HL-60/S4 treated with phorbol 12-myristate 13-acetate at 8.2 ng/mL for 4 days and 3 days (cell line): ENCODE measurements at regions not wholly inside any gene's neighbourhood (a gene's known extent, or its start where the extent isn't known, plus 50 kb on each side); places are given as distances from the start of the nearest gene placed in this dataset.

Experiments
- in situ Hi-C: fragments of 300-500 bp; cut with MboI; formaldehyde crosslinking; loops from 2 replicates; pipeline ENCODE4 v1.15.0; 2022; ENCODE audit warnings: low sequenced_read_pairs

- in situ Hi-C loops = no loop called here
These were observed 219.6 kb upstream of the SESN3 start for GRCh38 chr11:95450547-95451123.

DNA sequence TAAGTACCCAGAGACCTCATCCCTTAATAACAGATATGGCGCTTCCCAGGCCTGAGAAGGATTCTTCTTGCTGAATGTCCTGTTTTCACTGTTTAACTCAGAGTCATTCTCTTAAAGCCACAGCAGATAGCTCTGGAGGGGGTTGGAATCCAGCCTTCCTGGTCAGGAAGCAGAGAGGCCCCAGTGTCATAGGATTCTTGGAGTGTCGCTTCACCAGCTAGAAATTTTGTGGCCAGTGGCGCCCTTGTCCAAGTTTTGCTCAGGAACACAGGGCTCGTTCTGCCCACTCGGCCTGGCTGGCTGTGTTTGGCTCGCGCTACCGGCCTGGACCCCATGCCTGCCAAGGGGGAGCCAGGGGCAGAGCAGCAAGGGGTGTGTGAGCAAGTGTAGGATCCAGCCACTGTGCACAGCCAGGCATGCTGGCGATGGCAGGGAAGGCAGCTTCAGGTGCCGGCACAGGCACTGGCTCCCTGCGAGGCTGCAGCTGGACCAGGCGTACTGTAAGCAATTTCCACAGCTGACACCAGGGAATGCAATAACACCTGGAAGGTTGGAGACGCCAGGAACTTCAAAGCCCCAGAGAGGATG, 214.8 kb upstream of the SESN3 start:
- in situ Hi-C loops = no loop called here

GRCh38 chr11:95444309-95445241, 213.6 kb upstream of the SESN3 start:
- in situ Hi-C loops = no loop called here

DNA sequence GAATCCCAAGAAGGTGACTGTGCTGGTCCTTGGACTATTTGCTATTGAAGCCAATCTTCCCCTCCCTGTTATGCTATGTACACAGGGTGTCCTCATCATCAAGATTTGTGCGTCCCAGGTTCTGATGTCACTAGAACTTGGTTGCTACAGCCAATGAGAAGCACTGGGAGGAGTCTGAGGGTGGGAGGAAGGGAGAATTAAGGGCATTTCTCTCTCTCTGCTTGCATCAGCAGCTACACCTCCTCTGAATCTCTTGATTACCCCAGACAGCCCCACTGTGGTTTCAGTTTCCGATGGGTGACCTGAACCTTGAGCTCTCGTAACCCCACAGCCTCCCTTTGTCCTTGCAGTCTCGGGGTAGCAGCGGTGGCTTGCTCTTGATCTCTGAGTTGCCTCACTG, 212.4 kb upstream of the SESN3 start:
- in situ Hi-C loops = no loop called here

GRCh38 chr11:95442531-95443050, 211.6 kb upstream of the SESN3 start:
- in situ Hi-C loops = no loop called here

GRCh38 chr11:95435628-95436353, 204.8 kb upstream of the SESN3 start:
- in situ Hi-C loops = no loop called here

GRCh38 chr11:95435192-95435591, 204.2 kb upstream of the SESN3 start:
- in situ Hi-C loops = no loop called here

DNA sequence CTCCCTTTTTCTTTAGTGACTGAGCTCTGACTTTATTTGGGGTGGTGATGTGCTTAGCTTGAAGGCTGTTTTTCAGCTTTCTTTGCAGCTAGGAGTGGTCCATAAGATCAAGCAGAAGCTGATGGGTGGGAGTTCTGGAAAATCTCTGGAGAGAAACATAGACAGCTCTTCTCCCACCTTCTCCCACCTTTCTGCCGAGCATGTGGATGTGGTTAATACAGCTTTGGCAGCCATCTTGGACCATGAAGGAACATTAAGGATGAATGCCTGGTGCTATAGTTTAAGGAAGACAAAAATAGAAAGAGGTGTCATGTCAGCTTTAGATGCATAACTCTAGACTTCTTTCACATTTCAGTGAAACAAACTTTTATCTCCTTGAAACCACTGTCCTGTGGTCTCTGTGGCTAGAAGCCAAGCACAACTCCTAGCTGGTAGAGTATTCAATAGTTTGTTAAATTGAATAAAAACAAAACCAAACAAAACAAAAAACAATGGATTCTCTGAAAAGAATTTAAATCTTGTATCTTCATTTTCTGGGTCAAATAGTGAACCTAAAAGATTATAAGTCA, 203.6 kb upstream of the SESN3 start:
- in situ Hi-C loops = no loop called here

DNA sequence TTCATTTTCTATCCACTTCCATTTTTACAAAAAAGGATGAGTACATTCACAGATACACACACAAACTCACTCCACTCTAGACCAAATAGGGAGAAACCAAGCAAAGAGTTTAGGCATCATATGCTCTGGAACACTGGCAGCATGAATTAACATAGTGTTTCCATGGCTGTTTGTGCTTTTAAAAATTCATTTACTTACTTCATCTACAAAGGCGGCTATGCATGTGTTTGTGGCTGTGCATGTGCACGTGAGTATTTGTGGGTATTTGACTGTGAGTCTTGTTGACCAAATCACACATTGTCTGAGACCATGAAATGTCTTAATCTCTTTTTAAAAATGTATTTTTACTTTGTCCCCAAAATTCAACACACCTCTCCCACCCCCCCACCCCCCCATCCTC, 203.0 kb upstream of the SESN3 start:
- in situ Hi-C loops = no loop called here

DNA sequence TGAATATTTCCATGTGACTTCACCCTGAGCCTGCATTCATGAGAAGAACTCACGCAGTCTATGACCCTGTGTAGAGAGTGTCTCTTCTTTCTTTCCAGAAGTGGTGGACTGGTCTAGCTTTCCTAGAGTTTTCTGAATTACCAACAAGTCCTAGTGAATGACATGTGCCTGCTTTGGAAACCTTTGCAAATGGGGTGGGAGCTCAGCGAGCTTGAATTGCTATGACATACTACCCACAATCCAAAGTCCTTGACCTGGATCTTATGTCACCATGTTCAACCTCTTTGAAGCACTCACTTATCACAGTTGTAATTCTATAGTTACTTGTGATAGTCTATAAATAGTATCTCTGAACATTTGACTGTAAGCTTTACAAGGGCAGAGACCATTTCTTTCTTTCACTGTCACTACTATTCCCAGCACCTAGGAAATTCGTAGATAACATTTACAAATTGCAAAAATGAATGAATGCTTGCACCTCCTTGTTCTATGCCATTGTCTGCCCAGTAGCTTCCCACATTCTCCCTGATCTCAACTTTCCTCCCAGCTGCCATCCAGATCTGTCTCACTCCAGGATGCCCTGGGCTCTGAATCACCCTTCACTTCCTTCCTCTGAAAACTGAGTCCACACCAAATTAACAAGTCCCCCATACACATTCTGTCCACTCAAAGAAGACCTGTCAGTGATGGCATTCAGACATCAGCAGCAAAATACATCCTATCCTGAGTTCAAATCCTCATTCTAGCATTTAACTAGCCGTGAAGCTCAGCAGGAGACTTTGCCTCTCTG, 201.9 kb upstream of the SESN3 start:
- in situ Hi-C loops = no loop called here

DNA sequence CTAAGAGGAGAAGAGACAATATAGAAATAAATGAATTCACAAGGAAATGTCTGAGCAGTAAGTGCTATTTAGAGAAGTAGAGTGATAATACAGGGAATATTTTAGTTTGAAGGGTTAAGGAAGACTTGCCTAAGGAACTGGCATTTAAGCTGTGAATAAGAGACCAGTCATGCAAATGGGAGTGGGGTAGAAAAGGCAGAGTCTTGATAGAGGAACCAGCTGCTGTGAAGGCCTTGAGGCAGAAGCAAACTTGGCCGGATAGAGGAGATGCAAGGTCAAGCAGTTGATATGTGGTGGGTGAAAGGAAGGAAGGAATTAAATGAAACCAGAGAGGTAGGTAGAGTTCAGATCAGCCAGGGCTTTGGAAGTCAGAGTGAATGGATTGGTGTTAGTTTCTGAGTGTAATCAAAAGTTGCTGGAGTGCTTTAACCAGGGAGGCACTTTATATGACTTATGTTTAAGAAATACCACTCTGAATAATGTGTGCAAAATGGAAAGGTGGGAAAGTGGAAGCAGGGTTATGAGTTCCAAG, 198.4 kb upstream of the SESN3 start:
- in situ Hi-C loops = no loop called here

GRCh38 chr11:95426823-95427462, 195.9 kb upstream of the SESN3 start:
- in situ Hi-C loops = no loop called here

- in situ Hi-C loops = no loop called here
These were observed 188.9 kb upstream of the SESN3 start for GRCh38 chr11:95419915-95420314.

DNA sequence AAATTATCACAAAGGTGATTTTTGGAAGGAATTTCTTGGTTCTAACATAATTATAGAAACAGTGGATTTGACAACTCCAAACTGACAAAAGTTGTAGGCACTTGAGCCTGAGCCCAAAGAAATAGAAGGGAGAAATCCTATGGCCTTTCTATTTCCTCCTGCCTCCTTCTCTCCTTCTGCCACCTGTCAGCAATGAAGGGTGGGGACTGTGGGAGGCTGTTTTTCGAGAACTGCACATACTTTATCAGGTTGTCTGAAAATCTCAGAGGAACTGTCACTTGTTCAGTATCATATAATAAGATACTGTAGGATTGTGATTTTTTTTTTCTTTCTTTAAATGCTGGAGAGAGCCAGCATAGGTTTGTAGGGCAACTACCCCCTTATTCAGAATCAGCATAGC, 187.9 kb upstream of the SESN3 start:
- in situ Hi-C loops = no loop called here

DNA sequence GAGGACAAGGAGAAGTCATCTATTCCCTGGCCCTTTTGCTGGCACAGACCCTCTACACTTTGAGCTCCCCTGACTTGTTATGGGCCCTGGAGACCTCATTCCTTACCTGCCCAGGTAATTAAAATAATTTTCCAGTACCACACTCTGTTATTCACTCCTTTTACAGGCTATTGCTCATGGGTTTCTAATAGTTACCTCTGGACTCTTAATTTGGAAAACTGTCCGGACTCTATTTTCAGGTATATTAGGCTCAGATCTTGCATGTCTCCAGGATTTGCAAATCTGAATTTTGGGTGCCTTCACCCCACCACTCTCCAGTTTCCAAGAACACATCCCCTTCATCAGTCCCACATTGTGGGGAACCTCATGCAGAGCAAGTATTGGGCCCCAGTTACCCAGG, 186.8 kb upstream of the SESN3 start:
- in situ Hi-C loops = no loop called here

GRCh38 chr11:95415837-95416304, 184.9 kb upstream of the SESN3 start:
- in situ Hi-C loops = no loop called here

- in situ Hi-C loops = no loop called here
These were observed 183.2 kb upstream of the SESN3 start for GRCh38 chr11:95414217-95414616.

DNA sequence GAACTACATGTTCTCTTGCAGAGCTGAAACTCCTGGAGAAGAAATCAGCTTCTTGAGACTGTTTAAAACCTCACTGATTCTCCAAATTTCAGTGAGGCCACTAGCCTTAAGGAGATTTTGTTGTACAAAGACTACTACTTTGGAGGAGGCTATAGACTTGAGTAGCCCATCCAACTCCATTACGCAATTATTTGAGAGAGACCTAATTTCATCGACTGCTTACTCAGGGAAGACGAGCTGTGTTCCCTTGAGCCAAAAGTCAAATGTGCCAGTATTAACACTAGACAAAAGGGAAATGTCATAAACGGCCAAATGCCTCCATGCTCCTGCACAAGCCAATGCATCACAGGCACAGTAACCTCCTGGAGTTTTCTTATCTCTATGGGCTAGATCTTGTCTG, 182.8 kb upstream of the SESN3 start:
- in situ Hi-C loops = no loop called here

DNA sequence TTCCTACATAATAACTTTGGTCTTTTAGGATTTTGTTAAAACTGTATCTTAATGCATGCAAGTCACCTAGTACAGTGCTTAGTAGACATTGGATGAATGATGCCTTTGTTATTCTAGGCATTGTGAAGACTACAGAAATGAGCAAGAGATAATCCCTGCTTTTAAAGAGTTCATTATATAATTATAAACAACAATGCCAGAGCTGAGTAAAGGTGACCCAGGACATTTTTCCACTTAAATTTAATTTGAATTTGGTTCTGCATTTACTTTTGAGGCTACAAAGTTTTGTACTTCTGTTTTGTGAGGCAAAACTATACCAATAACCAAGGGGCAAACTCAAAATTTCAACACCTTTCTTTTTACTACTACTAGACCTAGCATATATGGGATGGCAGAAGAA, 182.0 kb upstream of the SESN3 start:
- in situ Hi-C loops = no loop called here
